ENCODE measurements at regions not wholly inside any gene's neighbourhood (a gene's known extent, or its start where the extent isn't known, plus 50 kb on each side); places are given as distances from the start of the nearest gene placed in this dataset.

- in situ Hi-C loops (cut with MboI; ENCODE audit: low pct_unique_long_range_greater_than_20kb, low sequenced_read_pairs) = no loop called here
- peak; percentile 46 for DNase-seq
Measured at GRCh38 chr10:29392376-29393021, 103.6 kb downstream of the LYZL1 start.

- in situ Hi-C loops (cut with MboI; ENCODE audit: low pct_unique_long_range_greater_than_20kb, low sequenced_read_pairs) = no loop called here
- DNase-seq = no peak
Measured at GRCh38 chr10:29394321-29394932, 105.6 kb downstream of the LYZL1 start.

- DNase-seq = no peak
- in situ Hi-C loops (cut with MboI; ENCODE audit: low pct_unique_long_range_greater_than_20kb, low sequenced_read_pairs) = no loop called here
Measured at GRCh38 chr10:29395409-29395808, 106.5 kb downstream of the LYZL1 start.

GRCh38 chr10:29397221-29397620 lies 108.4 kb downstream of the LYZL1 start:
- no peak for DNase-seq
- in situ Hi-C loops (cut with MboI; ENCODE audit: low pct_unique_long_range_greater_than_20kb, low sequenced_read_pairs) = no loop called here

GRCh38 chr10:29403208-29403607 lies 114.3 kb downstream of the LYZL1 start:
- in situ Hi-C loops (cut with MboI; ENCODE audit: low pct_unique_long_range_greater_than_20kb, low sequenced_read_pairs) = no loop called here
- no peak for DNase-seq

- in situ Hi-C loops (cut with MboI; ENCODE audit: low pct_unique_long_range_greater_than_20kb, low sequenced_read_pairs) = no loop called here
- DNase-seq = no peak
Measured at GRCh38 chr10:29407280-29407858, 118.5 kb downstream of the LYZL1 start.
